Osteocyte (in vitro differentiated cells): ENCODE measurements at regions not wholly inside any gene's neighbourhood (a gene's known extent, or its start where the extent isn't known, plus 50 kb on each side); places are given as distances from the start of the nearest gene placed in this dataset.

Experiments
- DNase-seq: peaks from one replicate; pipeline ENCODE4 v3.0.0; 2021; ENCODE audit warnings: mixed read lengths; ENCODE audit not compliant: unreplicated experiment; ENCODE audit errors: extremely low spot score
- H3K27ac Mint-ChIP-seq: one replicate; pipeline ENCODE4 v1.8.0; 2021; ENCODE audit warnings: mild to moderate bottlenecking, mixed read lengths; ENCODE audit not compliant: unreplicated experiment
- H3K27me3 Mint-ChIP-seq: one replicate; pipeline ENCODE4 v1.8.0; 2021; ENCODE audit warnings: mixed read lengths; ENCODE audit not compliant: unreplicated experiment
- H3K36me3 Mint-ChIP-seq: one replicate; pipeline ENCODE4 v1.8.0; 2021; ENCODE audit warnings: mixed read lengths; ENCODE audit not compliant: unreplicated experiment
- H3K4me1 Mint-ChIP-seq: one replicate; pipeline ENCODE4 v1.8.0; 2021; ENCODE audit warnings: mixed read lengths; ENCODE audit not compliant: unreplicated experiment
- H3K4me3 Mint-ChIP-seq: one replicate; pipeline ENCODE4 v1.8.0; 2021; ENCODE audit warnings: mild to moderate bottlenecking, moderate library complexity, mixed read lengths; ENCODE audit not compliant: unreplicated experiment
- H3K9me3 Mint-ChIP-seq: one replicate; pipeline ENCODE4 v1.8.0; 2021; ENCODE audit warnings: mixed read lengths; ENCODE audit not compliant: unreplicated experiment
- CTCF ChIP-seq: fragments of 200-600 bp; sonication (generic); IDR thresholded peaks from 2 replicates; pipeline ENCODE4 v1.5.0; 2021; ENCODE audit warnings: antibody characterized with exemption, mild to moderate bottlenecking, moderate library complexity

DNA sequence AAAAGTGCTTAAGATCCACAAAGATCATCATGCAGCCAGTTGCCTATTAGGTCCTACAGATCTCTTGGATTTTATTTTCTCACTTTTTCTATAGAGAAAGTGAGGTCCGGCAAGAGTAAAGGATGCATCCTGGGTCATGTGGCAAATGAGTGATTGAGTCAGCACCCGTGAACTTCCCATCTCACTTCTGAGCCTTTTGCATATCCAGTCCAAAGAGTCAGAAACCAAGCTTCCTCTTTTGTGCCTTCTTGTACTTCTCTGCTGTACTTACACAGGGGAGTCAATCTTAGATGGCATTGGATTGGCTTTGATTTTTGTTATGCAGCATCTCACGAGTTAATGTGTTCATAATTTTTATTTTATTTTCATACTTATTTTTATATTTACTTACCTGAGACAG, 114.2 kb upstream of the IRX5 start:
- TF ChIP-seq CTCF: no peak
- DNase-seq: no peak
- Mint-ChIP-seq H3K4me1 (no peaks in the 10 kb centered on the region), H3K36me3 (no peaks in the 10 kb centered on the region), H3K27me3 (peaks cover 12% of the 10 kb centered on the region), H3K27ac (no peak overlapping the region), H3K4me3 (no peak overlapping the region), H3K9me3 (no peaks in the 10 kb centered on the region)

GRCh38 chr16:54815177-54815576, 115.5 kb upstream of the IRX5 start:
- H3K4me1 Mint-ChIP-seq: no peaks in the 10 kb centered on the region
- no peak for TF ChIP-seq CTCF
- no peaks in the 10 kb centered on the region for H3K9me3 Mint-ChIP-seq
- no peaks in the 10 kb centered on the region for H3K36me3 Mint-ChIP-seq
- H3K27ac Mint-ChIP-seq: no peak overlapping the region
- peaks cover 12% of the 10 kb centered on the region for H3K27me3 Mint-ChIP-seq
- DNase-seq: no peak
- H3K4me3 Mint-ChIP-seq: no peak overlapping the region

DNA sequence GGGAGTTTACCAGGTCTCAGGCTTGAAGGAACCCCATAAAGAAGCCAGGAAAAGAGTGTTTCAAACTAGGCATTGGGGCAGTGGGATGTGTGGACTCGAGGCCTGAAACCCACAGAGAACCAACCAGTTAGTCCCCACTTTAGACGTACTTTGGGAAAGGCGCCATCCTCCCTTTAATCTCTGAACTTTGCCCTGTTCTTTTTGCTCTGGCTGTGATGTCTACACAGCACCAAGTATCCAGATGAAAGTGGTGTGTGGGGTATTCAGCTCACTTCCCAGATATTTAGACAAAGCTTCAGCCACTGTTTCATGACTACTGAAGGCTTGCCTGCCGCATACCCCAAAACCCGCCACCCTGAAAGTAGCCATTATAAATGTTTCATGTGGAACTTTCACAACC, 116.9 kb upstream of the IRX5 start:
- Mint-ChIP-seq H3K9me3 (no peaks in the 10 kb centered on the region), H3K27me3 (peaks cover 12% of the 10 kb centered on the region), H3K36me3 (no peaks in the 10 kb centered on the region), H3K27ac (no peak overlapping the region), H3K4me1 (no peaks in the 10 kb centered on the region), H3K4me3 (no peak overlapping the region)
- DNase-seq: no peak
- no peak for TF ChIP-seq CTCF

GRCh38 chr16:54812229-54812628, 118.4 kb upstream of the IRX5 start:
- no peak for DNase-seq
- Mint-ChIP-seq H3K4me1 (no peaks in the 10 kb centered on the region), H3K9me3 (no peaks in the 10 kb centered on the region), H3K4me3 (no peak overlapping the region), H3K27ac (no peak overlapping the region), H3K36me3 (no peaks in the 10 kb centered on the region), H3K27me3 (peaks cover 7% of the 10 kb centered on the region)
- TF ChIP-seq CTCF: peak; percentile 26

DNA sequence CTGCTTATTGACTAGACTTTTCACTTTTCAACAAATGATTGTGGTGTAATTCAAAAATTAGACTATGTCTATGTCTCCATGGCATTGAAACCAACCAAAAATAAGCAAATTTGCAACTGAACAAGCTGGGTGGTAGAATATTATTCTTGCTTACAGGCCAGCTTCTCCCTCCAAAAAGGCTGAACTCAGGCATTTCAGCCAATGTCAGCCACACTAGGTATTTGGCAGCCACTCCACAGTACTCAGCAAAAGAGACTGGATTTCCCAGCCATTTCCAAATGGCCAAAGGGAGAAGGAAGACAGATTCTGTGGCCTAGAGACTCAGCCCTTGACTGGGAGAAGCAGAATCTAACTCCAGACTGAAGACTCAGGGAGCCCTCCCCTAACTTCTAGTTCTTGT, 121.8 kb upstream of the IRX5 start:
- no peaks in the 10 kb centered on the region for H3K36me3 Mint-ChIP-seq
- no peak for DNase-seq
- no peaks in the 10 kb centered on the region for H3K9me3 Mint-ChIP-seq
- peaks cover 5% of the 10 kb centered on the region for H3K27me3 Mint-ChIP-seq
- no peak for TF ChIP-seq CTCF
- H3K4me1 Mint-ChIP-seq: no peaks in the 10 kb centered on the region
- H3K27ac Mint-ChIP-seq: no peak overlapping the region
- no peak overlapping the region for H3K4me3 Mint-ChIP-seq
